SK-N-SH treated with all-trans-retinoic acid at 6 μM for 48 hours (cell line): ENCODE measurements at regions not wholly inside any gene's neighbourhood (a gene's known extent, or its start where the extent isn't known, plus 50 kb on each side); places are given as distances from the start of the nearest gene placed in this dataset.

ENCODE experiments used
- ARNTL ChIP-seq: fragments of 450-650 bp; formaldehyde crosslinking; IDR thresholded peaks from 2 replicates; pipeline ENCODE4 v1.5.0; 2020; ENCODE audit warnings: low read depth, mild to moderate bottlenecking, moderate library complexity, borderline replicate concordance
- BACH2 ChIP-seq: fragments of 250-450 bp; sonication (Bioruptor Pico); IDR thresholded peaks from 2 replicates; pipeline ENCODE4 v1.9.0; 2021; ENCODE audit warnings: mild to moderate bottlenecking, borderline replicate concordance
- ESRRG ChIP-seq: fragments of 250-450 bp; sonication (Bioruptor Pico); IDR thresholded peaks from 2 replicates; pipeline ENCODE4 v1.6.1; 2021; ENCODE audit warnings: mild to moderate bottlenecking
- GLIS3 ChIP-seq: fragments of 250-450 bp; sonication (Bioruptor Pico); IDR thresholded peaks from 2 replicates; pipeline ENCODE4 v1.5.0; 2020; ENCODE audit warnings: mild to moderate bottlenecking, moderate library complexity
- OSR1 ChIP-seq: fragments of 250-450 bp; sonication (Bioruptor Pico); IDR thresholded peaks from 2 replicates; pipeline ENCODE4 v1.8.0; 2022; ENCODE audit warnings: moderate library complexity, mild to moderate bottlenecking, inconsistent platforms
- TCF4 ChIP-seq: fragments of 250-450 bp; sonication (Bioruptor Pico); IDR thresholded peaks from 2 replicates; pipeline ENCODE4 v1.8.0; 2021; ENCODE audit warnings: mild to moderate bottlenecking, moderate library complexity, borderline replicate concordance
- ZC3H10 ChIP-seq: fragments of 250-450 bp; sonication (Bioruptor Pico); IDR thresholded peaks from 2 replicates; pipeline ENCODE4 v1.5.1; 2021; ENCODE audit warnings: mild to moderate bottlenecking, moderate library complexity
- ZFP3 ChIP-seq: fragments of 250-450 bp; sonication (Bioruptor Pico); IDR thresholded peaks from 2 replicates; pipeline ENCODE4 v1.5.0; 2020; ENCODE audit warnings: mild to moderate bottlenecking, moderate library complexity
- TF ChIP-seq, protein P1 (sequence below): fragments of 250-450 bp; sonication (Bioruptor Pico); IDR thresholded peaks from 2 replicates; pipeline ENCODE4 v1.8.0; 2021; ENCODE audit warnings: low read depth, mild to moderate bottlenecking, moderate library complexity, borderline replicate concordance
- TF ChIP-seq, protein P2 (sequence below): fragments of 250-450 bp; sonication (Bioruptor Pico); IDR thresholded peaks from 2 replicates; pipeline ENCODE4 v1.5.1; 2020; ENCODE audit warnings: low read depth, mild to moderate bottlenecking, moderate library complexity
- TF ChIP-seq, protein P3 (sequence below): fragments of 250-450 bp; sonication (Bioruptor Pico); IDR thresholded peaks from 2 replicates; pipeline ENCODE4 v1.8.0; 2020; ENCODE audit warnings: mild to moderate bottlenecking, moderate library complexity, borderline replicate concordance

DNA sequence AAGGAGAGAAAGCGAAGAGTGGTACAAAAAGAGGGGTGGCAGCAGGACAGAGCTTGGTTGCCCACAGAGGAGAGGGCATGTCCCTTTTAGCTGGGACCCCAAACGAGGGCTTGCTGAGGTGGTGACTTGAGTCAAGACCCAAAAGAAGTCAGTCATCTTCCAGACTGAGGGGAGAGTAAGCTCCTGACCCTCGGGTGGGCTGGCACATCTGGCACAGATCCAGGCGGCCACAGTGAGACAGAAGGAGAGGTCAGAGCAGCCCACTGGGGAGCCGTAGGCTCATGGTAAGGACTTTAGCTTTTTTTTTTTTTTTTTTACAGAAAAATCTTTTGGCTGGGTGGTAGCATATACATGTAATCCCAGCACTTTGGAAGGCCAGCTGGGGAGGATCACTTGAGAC is 77.9 kb upstream of the ST6GAL2 start:
- no peak for TF ChIP-seq GLIS3 (CRISPR knock-in tag)
- no peak for TF ChIP-seq TCF4 (CRISPR knock-in tag)
- no peak for TF ChIP-seq ARNTL
- TF ChIP-seq OSR1 (CRISPR knock-in tag), result no peak
- TF ChIP-seq, protein P1, sequence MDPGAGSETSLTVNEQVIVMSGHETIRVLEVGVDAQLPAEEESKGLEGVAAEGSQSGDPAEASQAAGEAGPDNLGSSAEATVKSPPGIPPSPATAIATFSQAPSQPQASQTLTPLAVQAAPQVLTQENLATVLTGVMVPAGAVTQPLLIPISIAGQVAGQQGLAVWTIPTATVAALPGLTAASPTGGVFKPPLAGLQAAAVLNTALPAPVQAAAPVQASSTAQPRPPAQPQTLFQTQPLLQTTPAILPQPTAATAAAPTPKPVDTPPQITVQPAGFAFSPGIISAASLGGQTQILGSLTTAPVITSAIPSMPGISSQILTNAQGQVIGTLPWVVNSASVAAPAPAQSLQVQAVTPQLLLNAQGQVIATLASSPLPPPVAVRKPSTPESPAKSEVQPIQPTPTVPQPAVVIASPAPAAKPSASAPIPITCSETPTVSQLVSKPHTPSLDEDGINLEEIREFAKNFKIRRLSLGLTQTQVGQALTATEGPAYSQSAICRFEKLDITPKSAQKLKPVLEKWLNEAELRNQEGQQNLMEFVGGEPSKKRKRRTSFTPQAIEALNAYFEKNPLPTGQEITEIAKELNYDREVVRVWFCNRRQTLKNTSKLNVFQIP (CRISPR knock-in tag), result no peak
- TF ChIP-seq ZFP3, result no peak
- TF ChIP-seq, protein P2, sequence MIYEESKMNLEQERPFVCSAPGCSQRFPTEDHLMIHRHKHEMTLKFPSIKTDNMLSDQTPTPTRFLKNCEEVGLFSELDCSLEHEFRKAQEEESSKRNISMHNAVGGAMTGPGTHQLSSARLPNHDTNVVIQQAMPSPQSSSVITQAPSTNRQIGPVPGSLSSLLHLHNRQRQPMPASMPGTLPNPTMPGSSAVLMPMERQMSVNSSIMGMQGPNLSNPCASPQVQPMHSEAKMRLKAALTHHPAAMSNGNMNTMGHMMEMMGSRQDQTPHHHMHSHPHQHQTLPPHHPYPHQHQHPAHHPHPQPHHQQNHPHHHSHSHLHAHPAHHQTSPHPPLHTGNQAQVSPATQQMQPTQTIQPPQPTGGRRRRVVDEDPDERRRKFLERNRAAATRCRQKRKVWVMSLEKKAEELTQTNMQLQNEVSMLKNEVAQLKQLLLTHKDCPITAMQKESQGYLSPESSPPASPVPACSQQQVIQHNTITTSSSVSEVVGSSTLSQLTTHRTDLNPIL (CRISPR knock-in tag), result no peak
- no peak for TF ChIP-seq BACH2 (CRISPR knock-in tag)
- TF ChIP-seq ZC3H10 (CRISPR knock-in tag), result no peak
- no peak for TF ChIP-seq ESRRG (CRISPR knock-in tag)
- TF ChIP-seq, protein P3, sequence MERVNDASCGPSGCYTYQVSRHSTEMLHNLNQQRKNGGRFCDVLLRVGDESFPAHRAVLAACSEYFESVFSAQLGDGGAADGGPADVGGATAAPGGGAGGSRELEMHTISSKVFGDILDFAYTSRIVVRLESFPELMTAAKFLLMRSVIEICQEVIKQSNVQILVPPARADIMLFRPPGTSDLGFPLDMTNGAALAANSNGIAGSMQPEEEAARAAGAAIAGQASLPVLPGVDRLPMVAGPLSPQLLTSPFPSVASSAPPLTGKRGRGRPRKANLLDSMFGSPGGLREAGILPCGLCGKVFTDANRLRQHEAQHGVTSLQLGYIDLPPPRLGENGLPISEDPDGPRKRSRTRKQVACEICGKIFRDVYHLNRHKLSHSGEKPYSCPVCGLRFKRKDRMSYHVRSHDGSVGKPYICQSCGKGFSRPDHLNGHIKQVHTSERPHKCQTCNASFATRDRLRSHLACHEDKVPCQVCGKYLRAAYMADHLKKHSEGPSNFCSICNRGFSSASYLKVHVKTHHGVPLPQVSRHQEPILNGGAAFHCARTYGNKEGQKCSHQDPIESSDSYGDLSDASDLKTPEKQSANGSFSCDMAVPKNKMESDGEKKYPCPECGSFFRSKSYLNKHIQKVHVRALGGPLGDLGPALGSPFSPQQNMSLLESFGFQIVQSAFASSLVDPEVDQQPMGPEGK (CRISPR knock-in tag), result no peak
